ENCODE measurements at regions not wholly inside any gene's neighbourhood (a gene's known extent, or its start where the extent isn't known, plus 50 kb on each side); places are given as distances from the start of the nearest gene placed in this dataset.

- no peak for DNase-seq
- Histone ChIP-seq H3K27me3 (ENCODE audit: insufficient read depth, low read length, poor library complexity, severe bottlenecking) (no peaks in the 10 kb centered on the region), H3K27ac (ENCODE audit: low read depth, low read length) (no peak overlapping the region), H3K9me3 (ENCODE audit: low read length) (no peaks in the 10 kb centered on the region), H3K4me3 (ENCODE audit: low read length) (no peak overlapping the region), H3K4me1 (ENCODE audit: insufficient read depth, low read length) (no peaks in the 10 kb centered on the region), H3K36me3 (ENCODE audit: insufficient read depth, low read length) (no peaks in the 10 kb centered on the region)
- POLR2A ChIA-PET = no interaction called here
- H3K36me3 Mint-ChIP-seq = peaks cover 0 to 3% (median 0%) of the 10 kb centered on the region in 3 donors
- H3K9me3 Mint-ChIP-seq = peaks cover 4 to 55% (median 43%) of the 10 kb centered on the region in 5 donors
- H3K27me3 Mint-ChIP-seq = no peaks in the 10 kb centered on the region
- CTCF ChIA-PET = no interaction called here
- H3K4me3 Mint-ChIP-seq = no peak overlapping the region
- no peak overlapping the region for H3K27ac Mint-ChIP-seq
- no peaks in the 10 kb centered on the region for H3K4me1 Mint-ChIP-seq
These were observed 133.6 kb upstream of the VCX2 start for GRCh38 chrX:8304668-8305067.

DNA sequence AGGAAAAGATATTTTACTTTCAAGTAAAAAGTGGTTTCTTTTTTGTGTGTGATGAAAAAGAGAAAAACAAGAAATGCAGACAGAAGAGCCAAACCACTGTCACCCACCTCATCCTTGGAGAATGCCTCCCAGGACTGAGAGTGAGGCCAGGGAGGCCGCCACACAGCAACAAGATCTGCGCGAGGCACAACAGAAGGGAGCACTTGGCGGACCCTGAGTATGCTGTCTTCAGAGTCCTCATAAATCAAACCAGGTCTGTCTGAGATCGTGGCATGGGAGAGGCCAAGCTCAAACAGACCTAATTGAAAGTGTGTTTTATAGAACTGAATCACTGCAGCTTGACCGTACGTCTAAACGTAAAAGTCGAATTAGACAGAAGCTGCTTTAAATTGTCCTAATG lies 134.3 kb upstream of the VCX2 start:
- H3K27me3 Mint-ChIP-seq = no peaks in the 10 kb centered on the region
- no peak overlapping the region for H3K27ac ChIP-seq (ENCODE audit: low read depth, low read length)
- peaks cover 4 to 56% (median 45%) of the 10 kb centered on the region in 5 donors for H3K9me3 Mint-ChIP-seq
- peaks cover 0 to 8% (median 0%) of the 10 kb centered on the region in 3 donors for H3K36me3 Mint-ChIP-seq
- no peak overlapping the region for H3K27ac Mint-ChIP-seq
- H3K27me3 ChIP-seq (ENCODE audit: insufficient read depth, low read length, poor library complexity, severe bottlenecking) = no peaks in the 10 kb centered on the region
- H3K36me3 ChIP-seq (ENCODE audit: insufficient read depth, low read length) = no peaks in the 10 kb centered on the region
- POLR2A ChIA-PET = no interaction called here
- H3K4me3 Mint-ChIP-seq = no peak overlapping the region
- H3K4me3 ChIP-seq (ENCODE audit: low read length) = no peak overlapping the region
- DNase-seq = no peak
- no peaks in the 10 kb centered on the region for H3K9me3 ChIP-seq (ENCODE audit: low read length)
- H3K4me1 Mint-ChIP-seq = no peaks in the 10 kb centered on the region
- no peaks in the 10 kb centered on the region for H3K4me1 ChIP-seq (ENCODE audit: insufficient read depth, low read length)
- CTCF ChIA-PET = no interaction called here

GRCh38 chrX:8306291-8306925 lies 135.3 kb upstream of the VCX2 start:
- Mint-ChIP-seq H3K27ac (no peak overlapping the region), H3K4me1 (no peaks in the 10 kb centered on the region), H3K4me3 (no peak overlapping the region), H3K9me3 (peaks cover 0 to 56% (median 47%) of the 10 kb centered on the region in 5 donors), H3K27me3 (no peaks in the 10 kb centered on the region), H3K36me3 (peaks cover 0 to 8% (median 0%) of the 10 kb centered on the region in 3 donors)
- Histone ChIP-seq H3K27ac (ENCODE audit: low read depth, low read length) (no peak overlapping the region), H3K9me3 (ENCODE audit: low read length) (no peaks in the 10 kb centered on the region), H3K4me1 (ENCODE audit: insufficient read depth, low read length) (no peaks in the 10 kb centered on the region), H3K36me3 (ENCODE audit: insufficient read depth, low read length) (no peaks in the 10 kb centered on the region), H3K4me3 (ENCODE audit: low read length) (no peak overlapping the region), H3K27me3 (ENCODE audit: insufficient read depth, low read length, poor library complexity, severe bottlenecking) (no peaks in the 10 kb centered on the region)
- ChIA-PET POLR2A (no interaction called here), CTCF (no interaction called here)
- DNase-seq = no peak

GRCh38 chrX:8310409-8310808 lies 139.3 kb upstream of the VCX2 start:
- Mint-ChIP-seq H3K4me3 (no peak overlapping the region), H3K27me3 (no peaks in the 10 kb centered on the region), H3K27ac (no peak overlapping the region), H3K4me1 (no peaks in the 10 kb centered on the region), H3K36me3 (peaks cover 0 to 5% (median 0%) of the 10 kb centered on the region in 3 donors), H3K9me3 (peaks cover 6 to 49% (median 29%) of the 10 kb centered on the region in 5 donors)
- DNase-seq = no peak
- POLR2A ChIA-PET = no interaction called here
- H3K36me3 ChIP-seq (ENCODE audit: insufficient read depth, low read length) = no peaks in the 10 kb centered on the region
- no peak overlapping the region for H3K4me3 ChIP-seq (ENCODE audit: low read length)
- H3K27me3 ChIP-seq (ENCODE audit: insufficient read depth, low read length, poor library complexity, severe bottlenecking) = no peaks in the 10 kb centered on the region
- no peaks in the 10 kb centered on the region for H3K4me1 ChIP-seq (ENCODE audit: insufficient read depth, low read length)
- no peaks in the 10 kb centered on the region for H3K9me3 ChIP-seq (ENCODE audit: low read length)
- H3K27ac ChIP-seq (ENCODE audit: low read depth, low read length) = no peak overlapping the region
- CTCF ChIA-PET = no interaction called here

DNA sequence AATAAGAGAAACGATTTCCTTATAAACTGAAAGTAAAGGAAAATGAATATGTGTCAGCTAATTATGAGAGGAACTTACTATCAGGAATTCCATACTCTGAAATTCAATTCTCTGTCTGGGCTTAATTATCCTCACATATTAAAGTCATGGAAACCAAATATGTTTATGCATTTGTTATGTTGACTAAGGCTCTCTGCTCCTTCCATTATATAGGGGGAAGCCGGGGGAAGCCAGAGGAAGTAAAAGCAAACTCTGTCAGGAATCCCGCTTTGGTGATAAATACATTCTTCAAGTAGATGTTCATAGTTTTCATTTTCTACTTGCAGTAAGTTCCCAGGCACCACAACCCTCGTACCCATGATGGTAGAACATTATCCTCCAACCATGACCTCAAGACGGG lies 142.8 kb upstream of the VCX2 start:
- Mint-ChIP-seq H3K9me3 (peaks cover 6 to 34% (median 16%) of the 10 kb centered on the region in 5 donors), H3K27ac (no peak overlapping the region), H3K4me1 (no peaks in the 10 kb centered on the region), H3K4me3 (no peak overlapping the region), H3K36me3 (peaks cover 0 to 5% (median 0%) of the 10 kb centered on the region in 3 donors), H3K27me3 (no peaks in the 10 kb centered on the region)
- no peaks in the 10 kb centered on the region for H3K4me1 ChIP-seq (ENCODE audit: insufficient read depth, low read length)
- ChIA-PET CTCF (no interaction called here), POLR2A (no interaction called here)
- H3K4me3 ChIP-seq (ENCODE audit: low read length) = no peak overlapping the region
- no peak overlapping the region for H3K27ac ChIP-seq (ENCODE audit: low read depth, low read length)
- no peak for DNase-seq
- no peaks in the 10 kb centered on the region for H3K36me3 ChIP-seq (ENCODE audit: insufficient read depth, low read length)
- no peaks in the 10 kb centered on the region for H3K27me3 ChIP-seq (ENCODE audit: insufficient read depth, low read length, poor library complexity, severe bottlenecking)
- no peaks in the 10 kb centered on the region for H3K9me3 ChIP-seq (ENCODE audit: low read length)

GRCh38 chrX:8314881-8315280 lies 143.8 kb upstream of the VCX2 start:
- Histone ChIP-seq H3K9me3 (ENCODE audit: low read length) (no peaks in the 10 kb centered on the region), H3K4me1 (ENCODE audit: insufficient read depth, low read length) (no peaks in the 10 kb centered on the region), H3K27me3 (ENCODE audit: insufficient read depth, low read length, poor library complexity, severe bottlenecking) (no peaks in the 10 kb centered on the region), H3K4me3 (ENCODE audit: low read length) (no peak overlapping the region), H3K27ac (ENCODE audit: low read depth, low read length) (no peak overlapping the region), H3K36me3 (ENCODE audit: insufficient read depth, low read length) (no peaks in the 10 kb centered on the region)
- Mint-ChIP-seq H3K27me3 (peaks cover 0 to 2% of the 10 kb centered on the region in 2 donors), H3K9me3 (peaks cover 5 to 34% (median 15%) of the 10 kb centered on the region in 5 donors), H3K36me3 (peaks cover 0 to 5% (median 0%) of the 10 kb centered on the region in 3 donors), H3K4me3 (no peak overlapping the region), H3K4me1 (no peaks in the 10 kb centered on the region), H3K27ac (no peak overlapping the region)
- ChIA-PET POLR2A (no interaction called here), CTCF (no interaction called here)
- no peak for DNase-seq

GRCh38 chrX:8319359-8319758 lies 145.3 kb upstream of the VCX3B start:
- no peak for DNase-seq
- CTCF ChIA-PET = no interaction called here
- Mint-ChIP-seq H3K27me3 (peaks cover 0 to 2% of the 10 kb centered on the region in 2 donors), H3K9me3 (peaks cover 0 to 40% (median 22%) of the 10 kb centered on the region in 5 donors), H3K4me1 (no peaks in the 10 kb centered on the region), H3K4me3 (no peak overlapping the region), H3K27ac (no peak overlapping the region), H3K36me3 (peaks cover 0 to 1% (median 0%) of the 10 kb centered on the region in 3 donors)
- no peaks in the 10 kb centered on the region for H3K27me3 ChIP-seq (ENCODE audit: insufficient read depth, low read length, poor library complexity, severe bottlenecking)
- no peak overlapping the region for H3K4me3 ChIP-seq (ENCODE audit: low read length)
- no peaks in the 10 kb centered on the region for H3K36me3 ChIP-seq (ENCODE audit: insufficient read depth, low read length)
- POLR2A ChIA-PET = no interaction called here
- H3K4me1 ChIP-seq (ENCODE audit: insufficient read depth, low read length) = no peaks in the 10 kb centered on the region
- no peaks in the 10 kb centered on the region for H3K9me3 ChIP-seq (ENCODE audit: low read length)
- no peak overlapping the region for H3K27ac ChIP-seq (ENCODE audit: low read depth, low read length)

- no peaks in the 10 kb centered on the region for H3K36me3 ChIP-seq (ENCODE audit: insufficient read depth, low read length)
- peaks cover 0 to 1% (median 0%) of the 10 kb centered on the region in 3 donors for H3K36me3 Mint-ChIP-seq
- no peaks in the 10 kb centered on the region for H3K4me1 Mint-ChIP-seq
- H3K27me3 ChIP-seq (ENCODE audit: insufficient read depth, low read length, poor library complexity, severe bottlenecking) = no peaks in the 10 kb centered on the region
- H3K4me3 Mint-ChIP-seq = no peak overlapping the region
- H3K27ac Mint-ChIP-seq = no peak overlapping the region
- peaks cover 0 to 32% (median 25%) of the 10 kb centered on the region in 5 donors for H3K9me3 Mint-ChIP-seq
- ChIA-PET CTCF (no interaction called here), POLR2A (no interaction called here)
- H3K9me3 ChIP-seq (ENCODE audit: low read length) = no peaks in the 10 kb centered on the region
- DNase-seq = no peak
- H3K4me1 ChIP-seq (ENCODE audit: insufficient read depth, low read length) = no peaks in the 10 kb centered on the region
- H3K4me3 ChIP-seq (ENCODE audit: low read length) = no peak overlapping the region
- peaks cover 0 to 2% of the 10 kb centered on the region in 2 donors for H3K27me3 Mint-ChIP-seq
- no peak overlapping the region for H3K27ac ChIP-seq (ENCODE audit: low read depth, low read length)
These were observed 141.3 kb upstream of the VCX3B start for GRCh38 chrX:8323356-8323755.

All from CD8-positive, alpha-beta memory T cell (primary cell).